Right hindlimb (tissue), 1 donor: ENCODE measurements at regions not wholly inside any gene's neighbourhood (a gene's known extent, or its start where the extent isn't known, plus 50 kb on each side); places are given as distances from the start of the nearest gene placed in this dataset.
"Not testable (repeated sequence)": the region's sequence is repeated elsewhere in the genome, so short reads cannot be mapped to it uniquely, and the experiment has no call there.

Experiments used
- DNase-seq: peaks from one replicate; pipeline ENCODE4 v3.0.0-alpha.2; 2018

DNA sequence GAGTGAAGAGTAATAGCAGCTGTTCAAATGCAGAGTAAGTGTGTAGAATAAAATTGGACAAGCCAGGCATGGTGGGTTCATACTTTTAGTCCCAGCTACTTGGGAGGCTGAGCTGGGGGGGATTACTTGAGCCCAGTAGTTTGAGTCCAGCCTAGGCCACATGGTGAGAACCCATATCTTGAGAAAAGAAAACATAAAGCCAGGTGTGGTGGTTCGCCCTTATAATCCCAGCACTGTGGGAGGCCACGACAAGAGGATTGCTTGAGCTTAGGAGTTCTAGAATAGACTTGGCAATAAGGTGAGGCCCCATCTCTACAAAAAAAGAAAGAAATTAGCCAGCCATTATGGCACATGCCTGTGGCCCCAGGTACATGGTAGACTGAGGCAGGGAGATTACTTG lies 1241.1 kb downstream of the UQCRFS1 start:
- DNase-seq = no peak

DNA sequence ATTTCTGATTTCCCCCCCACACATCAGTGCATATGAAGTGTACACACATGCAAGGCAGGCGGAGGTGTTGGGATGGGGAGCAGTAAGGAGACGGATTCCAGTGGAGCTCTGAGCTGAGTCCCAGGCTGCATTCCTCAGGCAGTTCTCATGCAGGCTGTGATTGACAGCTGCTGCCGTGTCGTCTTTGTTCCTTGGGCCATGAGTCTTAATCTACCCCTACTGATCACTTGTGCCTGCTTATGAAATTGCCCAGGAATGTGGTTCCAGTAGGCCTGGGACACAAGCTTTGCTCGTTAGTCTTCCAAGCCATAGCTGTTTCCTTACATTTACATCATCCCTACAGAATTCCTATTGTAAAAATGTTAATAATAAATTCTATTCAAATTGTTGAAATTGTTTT lies 1241.9 kb downstream of the UQCRFS1 start:
- DNase-seq = no peak

- no peak for DNase-seq
Observed at GRCh38 chr19:27966390-27966816, 1246.5 kb downstream of the UQCRFS1 start.

DNA sequence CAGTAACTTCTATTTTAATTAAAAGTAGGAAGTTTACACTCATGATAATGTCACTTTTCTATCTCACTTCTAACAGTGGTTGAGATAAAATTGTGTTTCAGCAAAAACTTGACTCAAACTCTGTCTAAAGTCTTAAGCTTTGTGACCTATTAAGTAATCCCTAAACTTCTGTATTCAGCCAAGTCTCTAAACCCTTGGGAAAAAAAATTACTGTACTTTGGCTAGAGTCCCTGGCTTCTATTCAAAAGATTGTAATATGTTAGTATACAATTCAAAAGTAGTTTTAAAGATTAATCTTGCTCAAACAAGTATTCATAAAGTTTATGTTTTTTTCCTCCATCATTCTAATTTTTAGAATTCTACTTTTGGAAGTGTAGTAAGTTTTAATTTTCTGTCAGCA lies 1248.8 kb downstream of the UQCRFS1 start:
- no peak for DNase-seq

DNA sequence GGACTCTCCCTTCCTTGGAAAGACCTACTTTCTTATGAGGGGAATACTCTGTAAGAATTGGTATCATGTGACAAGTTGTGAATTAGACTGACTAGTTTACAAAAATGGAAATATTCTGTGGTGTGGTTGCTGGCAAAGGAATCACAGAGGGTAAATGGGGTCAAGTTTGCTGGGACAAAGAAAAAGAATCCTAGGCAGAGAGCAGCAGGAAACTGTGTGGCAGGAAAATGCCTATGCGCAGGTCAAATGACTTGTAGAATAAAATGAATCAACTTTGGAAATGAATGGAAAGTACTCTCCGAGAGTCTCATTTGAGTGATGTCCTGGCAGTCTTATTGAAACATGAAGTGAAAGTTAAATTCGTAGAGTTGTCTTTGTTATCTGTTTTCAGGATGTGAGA lies 1250.7 kb downstream of the UQCRFS1 start:
- no peak for DNase-seq

DNA sequence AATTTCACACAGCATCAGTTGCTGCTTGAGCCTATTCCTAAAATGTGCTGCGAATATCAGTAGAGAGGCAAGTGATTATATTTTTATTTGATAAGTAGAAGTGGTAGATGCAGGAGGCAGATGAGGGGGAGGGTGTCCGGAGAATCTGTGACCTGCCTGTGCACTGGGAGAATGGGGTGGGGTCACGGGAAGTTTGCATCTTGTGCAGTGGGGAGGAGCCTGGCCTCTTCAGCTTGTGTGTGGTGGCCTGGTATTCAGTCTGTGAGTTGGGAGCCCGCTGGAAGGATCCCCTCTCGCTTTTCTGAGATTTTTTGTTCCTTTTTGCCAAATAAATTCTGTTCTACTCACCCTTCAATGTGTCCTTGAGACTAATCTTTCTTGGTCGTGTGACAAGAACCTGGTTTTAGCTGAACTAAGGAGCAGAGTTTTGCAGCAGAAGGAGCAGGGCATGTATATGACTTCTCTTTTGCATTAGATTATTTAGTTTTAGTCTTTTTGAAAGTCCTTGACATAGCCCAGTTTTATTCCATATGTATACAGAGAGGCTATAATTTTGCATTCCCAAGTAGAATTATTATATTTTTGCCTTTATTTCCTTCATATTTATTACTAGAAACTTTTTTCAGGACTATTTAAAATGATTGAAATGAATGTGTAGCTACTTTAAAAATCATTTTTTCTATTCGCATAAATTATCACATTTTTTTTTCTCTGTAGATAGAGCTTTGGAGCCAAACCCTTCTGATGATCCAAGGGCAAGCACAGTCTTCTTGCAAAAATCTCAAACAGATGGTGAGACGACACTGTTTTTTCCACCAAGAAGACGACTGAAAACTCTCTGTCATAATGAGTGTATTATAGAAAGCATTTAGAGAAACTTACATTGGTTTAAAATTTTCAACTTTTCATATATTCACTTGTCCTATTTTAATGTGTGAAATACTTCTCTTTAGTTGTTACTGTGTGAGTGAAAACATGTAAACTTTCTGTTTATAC lies 1257.2 kb downstream of the UQCRFS1 start:
- DNase-seq = no peak

- not testable (repeated sequence) for DNase-seq
Observed at GRCh38 chr19:27942607-27943006, 1270.3 kb downstream of the UQCRFS1 start.

DNA sequence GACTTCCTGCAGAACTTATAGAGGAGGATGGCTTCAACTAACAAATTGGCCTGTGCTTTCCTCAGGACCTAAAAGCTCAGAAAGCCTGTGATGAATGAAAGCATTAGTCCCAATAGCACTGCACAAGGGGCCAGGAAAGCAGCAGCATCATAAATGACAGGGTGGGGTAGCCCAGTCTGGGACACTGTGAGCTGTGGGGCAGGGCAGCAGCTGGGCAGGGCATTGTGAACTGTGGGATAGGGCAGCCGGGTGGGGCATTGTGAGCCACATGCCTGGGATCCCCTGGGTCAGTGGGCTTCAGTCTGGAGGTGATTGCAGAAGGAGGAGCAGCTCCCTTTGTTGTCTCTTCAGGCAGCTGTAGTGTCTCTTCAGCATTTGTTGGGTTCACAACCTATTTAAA lies 1276.8 kb downstream of the UQCRFS1 start:
- no peak for DNase-seq

GRCh38 chr19:27935669-27936068 lies 1277.3 kb downstream of the UQCRFS1 start:
- DNase-seq = no peak

GRCh38 chr19:27929399-27929798 lies 1283.6 kb downstream of the UQCRFS1 start:
- DNase-seq = no peak

DNA sequence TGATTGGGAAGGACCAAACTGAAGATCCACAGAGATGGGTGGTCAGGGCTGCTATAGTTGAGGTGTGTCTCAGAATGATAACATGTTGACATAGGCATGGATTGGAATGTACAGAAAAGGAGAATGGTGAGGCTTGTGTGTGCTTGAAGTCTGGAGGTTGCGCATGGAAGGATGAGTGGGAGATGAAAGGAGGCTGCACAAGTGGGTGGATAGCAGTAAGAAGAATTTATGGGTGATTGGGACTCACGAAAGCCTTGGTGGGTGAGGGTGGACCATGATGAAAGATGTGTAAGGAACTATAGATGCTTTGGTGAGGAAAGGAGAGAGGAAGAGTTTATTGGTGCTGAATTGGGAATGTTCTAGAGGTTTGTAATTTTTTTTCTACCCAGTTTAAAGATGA lies 1287.7 kb downstream of the UQCRFS1 start:
- no peak for DNase-seq

GRCh38 chr19:27922970-27923369 lies 1290.0 kb downstream of the UQCRFS1 start:
- no peak for DNase-seq

GRCh38 chr19:27920774-27921173 lies 1292.2 kb downstream of the UQCRFS1 start:
- DNase-seq = no peak

- DNase-seq = no peak
Observed at GRCh38 chr19:27918818-27919217, 1294.1 kb downstream of the UQCRFS1 start.

DNA sequence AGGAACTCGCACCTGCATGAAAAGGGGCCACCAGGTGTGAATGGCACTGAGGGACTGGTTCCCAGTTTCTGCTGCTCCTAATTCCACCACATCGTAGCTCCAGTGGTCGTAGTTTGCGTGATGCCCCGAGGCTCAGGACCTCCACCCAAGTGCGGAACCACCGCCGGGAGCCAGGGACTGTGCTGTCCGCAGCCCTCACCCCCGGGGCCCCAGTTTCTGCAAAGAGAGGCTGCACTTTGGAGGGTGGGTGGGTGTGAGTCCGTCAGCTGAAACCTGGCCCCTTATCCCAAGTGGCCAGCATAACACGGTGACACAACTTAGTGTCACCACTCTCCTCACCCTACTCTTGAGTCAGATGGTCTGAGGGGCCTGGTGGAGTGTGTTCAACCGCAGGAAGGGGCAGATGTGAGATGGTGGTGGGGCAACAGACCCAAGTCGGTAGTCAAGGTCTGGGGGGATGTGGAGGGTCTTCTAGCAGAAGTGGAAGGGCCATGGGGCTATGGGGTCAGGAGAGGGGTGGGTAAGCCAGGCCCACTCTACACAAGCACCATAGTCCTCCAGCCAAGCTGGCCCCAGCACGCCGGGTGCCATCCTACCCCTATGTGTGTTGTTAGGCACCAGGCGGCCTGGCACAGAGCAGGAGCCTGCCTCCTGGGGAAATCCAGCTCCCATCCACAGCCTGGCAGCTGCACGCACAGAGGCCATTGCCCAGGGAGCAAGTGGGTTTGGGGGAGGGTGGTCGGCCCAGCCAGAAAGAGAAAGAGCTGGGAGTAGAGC lies 1301.6 kb downstream of the UQCRFS1 start:
- DNase-seq = no peak

GRCh38 chr19:27909861-27910260 lies 1303.1 kb downstream of the UQCRFS1 start:
- DNase-seq = no peak

DNA sequence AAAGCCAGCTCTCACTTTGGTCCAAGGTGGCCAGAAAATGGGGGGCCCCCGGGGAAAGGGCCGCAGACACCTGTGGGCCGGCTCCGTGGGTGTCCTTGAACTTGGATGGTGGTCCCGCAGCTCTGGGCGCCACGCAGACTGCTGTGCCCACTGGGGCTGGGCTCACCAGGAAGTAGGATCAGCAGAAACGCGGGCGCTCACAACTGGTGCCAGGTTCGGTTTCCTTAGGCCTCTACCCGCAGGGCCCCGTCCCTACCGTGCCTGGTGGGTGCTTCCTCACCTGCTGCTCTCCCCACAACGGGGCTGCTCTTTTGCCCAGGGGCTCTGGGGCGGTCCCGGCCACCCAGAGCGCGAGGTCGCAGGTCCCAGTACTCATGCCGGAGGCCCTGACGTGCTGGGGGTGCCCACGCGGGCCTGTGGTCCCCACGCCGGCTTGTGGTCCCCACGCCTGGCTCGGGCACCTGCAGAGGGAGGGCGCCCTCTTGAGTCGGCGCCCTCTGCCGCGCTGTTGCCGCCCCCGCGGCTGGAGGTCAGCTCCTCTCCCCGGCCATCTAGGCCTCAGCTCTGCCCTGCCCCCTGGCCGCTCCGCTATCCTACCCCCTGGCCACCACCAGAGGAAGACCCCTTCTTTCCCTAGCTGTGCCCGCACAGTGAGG lies 1303.6 kb downstream of the UQCRFS1 start:
- no peak for DNase-seq

- no peak for DNase-seq
Observed at GRCh38 chr19:27906081-27906480, 1306.9 kb downstream of the UQCRFS1 start.

GRCh38 chr19:27905074-27905473 lies 1307.9 kb downstream of the UQCRFS1 start:
- no peak for DNase-seq

GRCh38 chr19:27901078-27901477 lies 1311.9 kb downstream of the UQCRFS1 start:
- no peak for DNase-seq

- no peak for DNase-seq
Observed at GRCh38 chr19:27896091-27896490, 1316.9 kb downstream of the UQCRFS1 start.

DNA sequence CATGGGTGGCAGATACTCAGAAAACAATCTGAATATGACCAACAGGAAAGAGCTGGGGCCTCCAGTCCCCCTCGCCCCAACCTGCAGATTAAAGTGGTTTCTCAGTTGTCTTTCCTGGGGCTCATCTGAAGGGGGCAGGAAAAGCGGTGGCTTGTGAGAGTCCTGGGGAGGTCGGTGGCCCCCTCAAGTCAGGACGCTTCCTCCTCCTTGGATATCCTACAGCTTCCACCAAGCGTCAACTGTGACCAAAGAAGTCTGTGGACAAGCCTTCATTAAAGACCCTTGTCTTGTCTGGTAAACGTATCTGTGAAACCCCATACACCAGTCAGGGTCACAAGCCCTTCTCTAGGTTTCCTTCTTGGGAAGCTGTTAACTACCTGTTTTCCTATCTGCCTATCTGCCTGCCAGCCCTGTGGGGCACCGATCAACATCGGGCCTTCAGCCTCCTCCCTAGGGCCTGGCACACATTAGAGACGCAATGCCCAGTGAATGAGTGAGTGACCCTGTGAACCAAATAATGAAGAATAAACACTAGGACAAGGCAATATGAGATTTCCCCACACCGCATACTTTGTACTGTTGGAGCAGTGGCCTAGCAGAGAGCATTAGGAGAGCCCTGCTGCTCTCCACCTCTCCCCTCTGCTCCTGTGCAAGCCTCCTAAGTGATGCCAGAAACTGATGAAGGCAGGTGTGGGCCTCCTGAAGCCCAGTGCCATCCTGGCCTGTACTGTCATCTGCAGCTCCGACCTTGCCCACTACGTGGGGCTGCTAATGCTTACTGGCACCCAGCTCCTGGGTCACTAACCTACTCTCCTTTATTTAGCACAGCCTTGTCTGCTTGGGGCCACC lies 1317.8 kb downstream of the UQCRFS1 start:
- DNase-seq = no peak
